HCT116 (cell line): ENCODE measurements at regions not wholly inside any gene's neighbourhood (a gene's known extent, or its start where the extent isn't known, plus 50 kb on each side); places are given as distances from the start of the nearest gene placed in this dataset.

Source experiments
- ATAC-seq: fragments of 200-7000 bp; cut with Tn5 transposase; 2 replicates; pipeline ENCODE4 v1.9.1; 2020; ENCODE audit warnings: mild to moderate bottlenecking, moderate library complexity
- BruUV-seq: library from RNA; stranded (reverse); fragments of 400-500 nt; replicated peaks from 2 replicates; lab custom pipeline; 2021; lab: Mats Ljungman, UMichigan
- CTCF ChIA-PET: fragments of 300-600 bp; sonication (Branson Sonifier 250); formaldehyde crosslinking; loops from one replicate; lab custom pipeline; 2021; ENCODE audit warnings: antibody characterized with exemption; lab: Charles Lee
- POLR2A ChIA-PET: fragments of 300-600, 350-600 bp; sonication (Branson Sonifier 250); formaldehyde crosslinking; loops from one replicate; lab custom pipeline; 2021; ENCODE audit warnings: antibody characterized with exemption; lab: Charles Lee
- RAD21 ChIA-PET, 2 experiments: fragments of 300-600 bp; sonication (Branson Sonifier 250); formaldehyde crosslinking; loops; one replicate each; lab custom pipeline; 2023; ENCODE audit warnings: low total read pairs in 2 of 2; ENCODE audit not compliant: uncharacterized antibody in 2 of 2, unreplicated experiment in 2 of 2, low non-redundant PET in 1 of 2; lab: Charles Lee
- DNase-seq: peaks from one replicate; pipeline ENCODE4 v3.0.0-alpha.2; 2010; ENCODE audit warnings: low read depth, low spot score
- H2AFZ ChIP-seq: fragments of 200-600 bp; shearing (Covaris generic), sonication (generic); 2 replicates; pipeline ENCODE4 v1.6.1; 2017; ENCODE audit warnings: low read depth, mixed run types, mixed read lengths, antibody characterized with exemption, low read length; ENCODE audit not compliant: poor library complexity, severe bottlenecking
- H3K27ac ChIP-seq: 2 replicates; pipeline ENCODE4 v1.5.1; 2012; ENCODE audit warnings: low read depth, low read length
- H3K27me3 ChIP-seq: fragments of 200-600 bp; sonication (generic); 2 replicates; pipeline ENCODE4 v1.6.1; 2016; ENCODE audit warnings: mixed run types, low read length, mixed read lengths; ENCODE audit not compliant: insufficient read depth
- H3K36me3 ChIP-seq, 2 experiments: fragments of 200-500 bp in 1 of 2; fragments of 200-600 bp in 1 of 2; sonication (Bioruptor generic) in 1 of 2; sonication (generic) in 1 of 2; 2 replicates each; pipeline versions ENCODE4 v1.5.1 to v1.6.1; 2014 to 2016; ENCODE audit warnings: low read length in 2 of 2, inconsistent platforms in 1 of 2, mixed read lengths in 1 of 2, mixed run types in 1 of 2; ENCODE audit not compliant: insufficient read depth in 2 of 2, control insufficient read depth in 1 of 2
- H3K4me1 ChIP-seq, 2 experiments: fragments of 200-600 bp in 1 of 2; sonication (generic) in 1 of 2; 2 replicates each; pipeline versions ENCODE4 v1.5.1 to v1.6.1; 2012 to 2017; ENCODE audit warnings: low read length in 2 of 2, inconsistent platforms in 1 of 2, mild to moderate bottlenecking in 1 of 2, mixed read lengths in 1 of 2, mixed run types in 1 of 2, moderate library complexity in 1 of 2; ENCODE audit not compliant: insufficient read depth in 2 of 2, control insufficient read depth in 1 of 2
- H3K4me2 ChIP-seq: fragments of 200-600 bp; sonication (generic); 2 replicates; pipeline ENCODE4 v1.6.1; 2017; ENCODE audit warnings: mixed run types, low read length, mixed read lengths
- H3K4me3 ChIP-seq, 2 experiments: fragments of 200-600 bp in 1 of 2; sonication (generic) in 1 of 2; replicated peaks in 1 of 2; 2 replicates each; pipeline ENCODE4 v1.5.1; 2011 to 2016; ENCODE audit warnings: low read length in 2 of 2, control low read depth in 1 of 2, low read depth in 1 of 2, mild to moderate bottlenecking in 1 of 2, mixed read lengths in 1 of 2, mixed run types in 1 of 2
- H3K79me2 ChIP-seq: fragments of 200-600 bp; sonication (generic); 2 replicates; pipeline ENCODE4 v1.6.1; 2017; ENCODE audit warnings: mild to moderate bottlenecking, mixed run types, low read length, moderate library complexity, mixed read lengths; ENCODE audit not compliant: insufficient read depth
- H3K9ac ChIP-seq: fragments of 200-600 bp; sonication (generic); 2 replicates; pipeline ENCODE4 v1.6.1; 2016; ENCODE audit warnings: low read length, mixed read lengths
- H3K9me2 ChIP-seq: fragments of 200-600 bp; sonication (generic), shearing (Covaris generic); 2 replicates; pipeline ENCODE4 v1.6.1; 2017; ENCODE audit warnings: mixed run types, mild to moderate bottlenecking, moderate library complexity; ENCODE audit not compliant: insufficient read depth
- H3K9me3 ChIP-seq, 2 experiments: fragments of 200-500 bp in 1 of 2; fragments of 200-600 bp in 1 of 2; sonication (Bioruptor generic) in 1 of 2; sonication (generic) in 1 of 2; 2 replicates each; pipeline ENCODE4 v1.6.1; 2014 to 2017; ENCODE audit warnings: low read length in 2 of 2, mixed read lengths in 2 of 2, inconsistent platforms in 1 of 2, low read depth in 1 of 2, mild to moderate bottlenecking in 1 of 2, mixed run types in 1 of 2, moderate library complexity in 1 of 2; ENCODE audit not compliant: control insufficient read depth in 1 of 2, insufficient read depth in 1 of 2
- H4K20me1 ChIP-seq: fragments of 200-600 bp; sonication (generic), shearing (Covaris generic); 2 replicates; pipeline ENCODE4 v1.6.1; 2017; ENCODE audit warnings: mixed run types, mild to moderate bottlenecking, moderate library complexity; ENCODE audit not compliant: insufficient read depth
- CBX3 ChIP-seq: IDR thresholded peaks from 2 replicates; pipeline ENCODE4 v1.6.1; 2012; ENCODE audit warnings: low read depth
- CEBPB ChIP-seq: IDR thresholded peaks from 2 replicates; pipeline ENCODE4 v1.6.1; 2012; ENCODE audit warnings: low read depth
- EGR1 ChIP-seq: IDR thresholded peaks from 2 replicates; pipeline ENCODE4 v1.6.1; 2012; ENCODE audit warnings: low read depth
- ELF1 ChIP-seq: IDR thresholded peaks from 2 replicates; pipeline ENCODE4 v1.6.1; 2012; ENCODE audit warnings: low read depth, borderline replicate concordance
- EZH2 ChIP-seq: fragments of 200-600 bp; sonication (generic); IDR thresholded peaks from 2 replicates; pipeline ENCODE4 v1.6.1; 2017; ENCODE audit warnings: antibody characterized with exemption, mixed run types
- EZH2phosphoT487 ChIP-seq: fragments of 200-600 bp; IDR thresholded peaks from 2 replicates; pipeline ENCODE4 v1.6.1; 2018; ENCODE audit warnings: antibody characterized with exemption, borderline replicate concordance
- FOSL1 ChIP-seq: IDR thresholded peaks from 2 replicates; pipeline ENCODE4 v1.6.1; 2012; ENCODE audit warnings: low read depth
- JUND ChIP-seq: IDR thresholded peaks from 2 replicates; pipeline ENCODE4 v1.6.1; 2012
- POLR2A ChIP-seq: IDR thresholded peaks from 2 replicates; pipeline ENCODE4 v1.7.0; 2011; ENCODE audit warnings: borderline replicate concordance; ENCODE audit not compliant: insufficient read depth, insufficient read length; ENCODE audit errors: extremely low read depth
- POLR2AphosphoS5 ChIP-seq: IDR thresholded peaks from 2 replicates; pipeline ENCODE4 v1.6.1; 2011; ENCODE audit warnings: mild to moderate bottlenecking, low read depth, low read length, moderate library complexity
- SIN3A ChIP-seq: IDR thresholded peaks from 2 replicates; pipeline ENCODE4 v1.6.1; 2012; ENCODE audit warnings: low read depth
- SRF ChIP-seq: IDR thresholded peaks from 2 replicates; pipeline ENCODE4 v1.6.1; 2012; ENCODE audit warnings: low read depth
- TCF7L2 ChIP-seq: IDR thresholded peaks from 2 replicates; pipeline ENCODE4 v1.7.0; 2011; ENCODE audit warnings: borderline replicate concordance, inconsistent platforms; ENCODE audit not compliant: insufficient read depth, insufficient read length; ENCODE audit errors: extremely low read depth
- YY1 ChIP-seq: IDR thresholded peaks from 2 replicates; pipeline ENCODE4 v1.6.1; 2011; ENCODE audit warnings: low read length, low read depth, moderate library complexity, mild to moderate bottlenecking; ENCODE audit not compliant: insufficient replicate concordance; ENCODE audit errors: extremely low read depth
- intact Hi-C: fragments of 100-400 bp; cut with micrococcal nuclease; formaldehyde crosslinking; loops from 2 replicates; pipeline ENCODE4 v1.10.0; 2022
- TF ChIP-seq, protein P1 (sequence below): IDR thresholded peaks from 2 replicates; pipeline ENCODE4 v1.6.1; 2012
- TF ChIP-seq, protein P2 (sequence below): IDR thresholded peaks from 2 replicates; pipeline ENCODE4 v1.6.1; 2012; ENCODE audit warnings: low read depth
- TF ChIP-seq, protein P3 (sequence below), 3 experiments: fragments of 200-600 bp in 1 of 3; sonication (generic) in 1 of 3; IDR thresholded peaks in 2 of 3; conservative IDR thresholded peaks in 1 of 3; 2 replicates each; pipeline ENCODE4 v1.5.1; 2012 to 2017; ENCODE audit warnings: low read depth in 2 of 3, low read length in 2 of 3, antibody characterized with exemption in 1 of 3, borderline replicate concordance in 1 of 3, control low read depth in 1 of 3, mild to moderate bottlenecking in 1 of 3, mixed read lengths in 1 of 3, mixed run types in 1 of 3, moderate library complexity in 1 of 3; ENCODE audit not compliant: insufficient read depth in 1 of 3

DNA sequence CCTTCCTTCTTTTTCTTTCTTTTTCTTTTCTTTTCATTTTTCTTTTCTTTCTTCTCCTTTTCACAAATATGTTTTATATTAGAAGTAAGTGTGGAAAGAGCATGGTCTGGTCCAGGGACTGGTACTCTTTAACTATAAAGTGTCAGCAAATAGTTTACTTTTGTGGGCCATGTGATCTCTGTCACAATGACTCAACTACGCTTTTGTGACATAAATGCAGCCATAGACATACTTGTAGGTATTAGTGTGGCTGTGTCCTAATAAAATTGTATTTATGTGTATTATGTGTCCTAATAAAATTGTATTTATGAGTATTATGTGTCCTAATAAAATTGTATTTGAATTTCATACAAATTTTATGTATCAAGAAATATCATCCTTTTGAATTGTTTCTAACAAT, 749.1 kb upstream of the ARPP21 start:
- CTCF ChIA-PET, result no interaction called here
- Histone ChIP-seq H3K36me3 (no peaks in the 10 kb centered on the region), H3K27ac (no peak overlapping the region), H3K4me3 (no peak overlapping the region), H3K9me3 (peaks cover 0 to 4% of the 10 kb centered on the region in 2 experiments; a peak in 2 of 4 replicates), H3K4me2 (no peak overlapping the region), H2AFZ (no peak overlapping the region), H4K20me1 (no peaks in the 10 kb centered on the region), H3K9ac (no peak overlapping the region), H3K27me3 (no peaks in the 10 kb centered on the region), H3K4me1 (no peaks in the 10 kb centered on the region), H3K9me2 (no peaks in the 10 kb centered on the region), H3K79me2 (no peaks in the 10 kb centered on the region)
- ATAC-seq (no peak), DNase-seq (no peak)
- RAD21 ChIA-PET, result no interaction called here
- TF ChIP-seq SIN3A (no peak), CEBPB (no peak), POLR2A (no peak)
- intact Hi-C loops, result no loop called here
- no TSS peak for BruUV-seq
- POLR2A ChIA-PET, result no interaction called here

DNA sequence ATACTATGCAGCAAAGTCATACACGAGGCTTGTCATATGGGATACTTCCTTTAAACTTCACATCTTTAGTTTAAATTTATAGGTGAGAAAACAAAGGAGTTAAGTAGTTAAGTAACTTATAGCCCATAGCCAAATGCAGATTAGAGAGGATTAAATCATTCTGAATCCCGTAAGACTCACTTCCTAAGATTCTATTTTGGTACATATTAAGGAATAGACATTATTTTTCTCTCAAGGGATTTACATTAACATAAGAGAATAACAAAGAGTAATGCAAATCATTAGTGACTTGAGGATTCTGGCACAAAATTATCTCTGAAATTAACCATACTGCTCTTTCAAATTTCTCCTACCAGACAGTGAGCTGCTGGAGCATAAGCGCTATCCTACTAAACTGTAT, 747.4 kb upstream of the ARPP21 start:
- no peak for DNase-seq
- intact Hi-C loops, result no loop called here
- no peak overlapping the region for H3K4me3 ChIP-seq
- no peak overlapping the region for H3K9ac ChIP-seq
- BruUV-seq, result no TSS peak
- no peaks in the 10 kb centered on the region for H3K79me2 ChIP-seq
- H3K27me3 ChIP-seq, result no peaks in the 10 kb centered on the region
- H3K9me3 ChIP-seq, result peaks cover 0 to 4% of the 10 kb centered on the region in 2 experiments; a peak in 2 of 4 replicates
- ChIA-PET CTCF (no interaction called here), POLR2A (no interaction called here), RAD21 (no interaction called here)
- no peak overlapping the region for H2AFZ ChIP-seq
- no peaks in the 10 kb centered on the region for H3K36me3 ChIP-seq
- no peaks in the 10 kb centered on the region for H3K4me1 ChIP-seq
- H3K27ac ChIP-seq, result no peak overlapping the region
- no peaks in the 10 kb centered on the region for H3K9me2 ChIP-seq
- ATAC-seq, result no peak
- H4K20me1 ChIP-seq, result no peaks in the 10 kb centered on the region
- H3K4me2 ChIP-seq, result no peak overlapping the region
- TF ChIP-seq, protein P1, sequence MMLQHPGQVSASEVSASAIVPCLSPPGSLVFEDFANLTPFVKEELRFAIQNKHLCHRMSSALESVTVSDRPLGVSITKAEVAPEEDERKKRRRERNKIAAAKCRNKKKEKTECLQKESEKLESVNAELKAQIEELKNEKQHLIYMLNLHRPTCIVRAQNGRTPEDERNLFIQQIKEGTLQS, result no peak
- no peak for TF ChIP-seq ELF1
- no peak for TF ChIP-seq SRF
- no peak for TF ChIP-seq YY1
- TF ChIP-seq POLR2A, result no peak
- no peak for TF ChIP-seq JUND
- TF ChIP-seq EZH2, result no peak
- TF ChIP-seq POLR2AphosphoS5, result no peak
- TF ChIP-seq, protein P2, sequence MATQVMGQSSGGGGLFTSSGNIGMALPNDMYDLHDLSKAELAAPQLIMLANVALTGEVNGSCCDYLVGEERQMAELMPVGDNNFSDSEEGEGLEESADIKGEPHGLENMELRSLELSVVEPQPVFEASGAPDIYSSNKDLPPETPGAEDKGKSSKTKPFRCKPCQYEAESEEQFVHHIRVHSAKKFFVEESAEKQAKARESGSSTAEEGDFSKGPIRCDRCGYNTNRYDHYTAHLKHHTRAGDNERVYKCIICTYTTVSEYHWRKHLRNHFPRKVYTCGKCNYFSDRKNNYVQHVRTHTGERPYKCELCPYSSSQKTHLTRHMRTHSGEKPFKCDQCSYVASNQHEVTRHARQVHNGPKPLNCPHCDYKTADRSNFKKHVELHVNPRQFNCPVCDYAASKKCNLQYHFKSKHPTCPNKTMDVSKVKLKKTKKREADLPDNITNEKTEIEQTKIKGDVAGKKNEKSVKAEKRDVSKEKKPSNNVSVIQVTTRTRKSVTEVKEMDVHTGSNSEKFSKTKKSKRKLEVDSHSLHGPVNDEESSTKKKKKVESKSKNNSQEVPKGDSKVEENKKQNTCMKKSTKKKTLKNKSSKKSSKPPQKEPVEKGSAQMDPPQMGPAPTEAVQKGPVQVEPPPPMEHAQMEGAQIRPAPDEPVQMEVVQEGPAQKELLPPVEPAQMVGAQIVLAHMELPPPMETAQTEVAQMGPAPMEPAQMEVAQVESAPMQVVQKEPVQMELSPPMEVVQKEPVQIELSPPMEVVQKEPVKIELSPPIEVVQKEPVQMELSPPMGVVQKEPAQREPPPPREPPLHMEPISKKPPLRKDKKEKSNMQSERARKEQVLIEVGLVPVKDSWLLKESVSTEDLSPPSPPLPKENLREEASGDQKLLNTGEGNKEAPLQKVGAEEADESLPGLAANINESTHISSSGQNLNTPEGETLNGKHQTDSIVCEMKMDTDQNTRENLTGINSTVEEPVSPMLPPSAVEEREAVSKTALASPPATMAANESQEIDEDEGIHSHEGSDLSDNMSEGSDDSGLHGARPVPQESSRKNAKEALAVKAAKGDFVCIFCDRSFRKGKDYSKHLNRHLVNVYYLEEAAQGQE, result no peak
- no peak for TF ChIP-seq CEBPB
- TF ChIP-seq, protein P3, sequence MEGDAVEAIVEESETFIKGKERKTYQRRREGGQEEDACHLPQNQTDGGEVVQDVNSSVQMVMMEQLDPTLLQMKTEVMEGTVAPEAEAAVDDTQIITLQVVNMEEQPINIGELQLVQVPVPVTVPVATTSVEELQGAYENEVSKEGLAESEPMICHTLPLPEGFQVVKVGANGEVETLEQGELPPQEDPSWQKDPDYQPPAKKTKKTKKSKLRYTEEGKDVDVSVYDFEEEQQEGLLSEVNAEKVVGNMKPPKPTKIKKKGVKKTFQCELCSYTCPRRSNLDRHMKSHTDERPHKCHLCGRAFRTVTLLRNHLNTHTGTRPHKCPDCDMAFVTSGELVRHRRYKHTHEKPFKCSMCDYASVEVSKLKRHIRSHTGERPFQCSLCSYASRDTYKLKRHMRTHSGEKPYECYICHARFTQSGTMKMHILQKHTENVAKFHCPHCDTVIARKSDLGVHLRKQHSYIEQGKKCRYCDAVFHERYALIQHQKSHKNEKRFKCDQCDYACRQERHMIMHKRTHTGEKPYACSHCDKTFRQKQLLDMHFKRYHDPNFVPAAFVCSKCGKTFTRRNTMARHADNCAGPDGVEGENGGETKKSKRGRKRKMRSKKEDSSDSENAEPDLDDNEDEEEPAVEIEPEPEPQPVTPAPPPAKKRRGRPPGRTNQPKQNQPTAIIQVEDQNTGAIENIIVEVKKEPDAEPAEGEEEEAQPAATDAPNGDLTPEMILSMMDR (IDR thresholded peaks at IDR 0.05 in 2 of 3, conservative IDR thresholded peaks at IDR 0.05 in 1 of 3; ENCODE audit: borderline replicate concordance in 1 of 3, insufficient read depth in 1 of 3, low read depth in 2 of 3, low read length in 2 of 3), result no peak
- TF ChIP-seq SIN3A, result no peak
- no peak for TF ChIP-seq TCF7L2
- no peak for TF ChIP-seq EZH2phosphoT487
- no peak for TF ChIP-seq CBX3
- no peak for TF ChIP-seq FOSL1
- no peak for TF ChIP-seq EGR1
